GM18868 (cell line): ENCODE measurements at regions not wholly inside any gene's neighbourhood (a gene's known extent, or its start where the extent isn't known, plus 50 kb on each side); places are given as distances from the start of the nearest gene placed in this dataset.

Experiments
- ATAC-seq: cut with Tn5 transposase; IDR thresholded peaks from one replicate; pipeline ENCODE4 v1.9.1; 2021; ENCODE audit warnings: mild to moderate bottlenecking, moderate library complexity; ENCODE audit not compliant: unreplicated experiment

- ATAC-seq, result no peak
Measured at GRCh38 chr7:41475801-41476459, 227.0 kb downstream of the INHBA start.

- no peak for ATAC-seq
Measured at GRCh38 chr7:41472427-41473125, 230.3 kb downstream of the INHBA start.

GRCh38 chr7:41470081-41470480, 232.8 kb downstream of the INHBA start:
- ATAC-seq, result no peak

- no peak for ATAC-seq
Measured at GRCh38 chr7:41467596-41467995, 235.3 kb downstream of the INHBA start.

- ATAC-seq, result no peak
Measured at GRCh38 chr7:41466760-41467384, 236.0 kb downstream of the INHBA start.

GRCh38 chr7:41465571-41465970, 237.3 kb downstream of the INHBA start:
- no peak for ATAC-seq

GRCh38 chr7:41463770-41464470, 239.0 kb downstream of the INHBA start:
- no peak for ATAC-seq

GRCh38 chr7:41459623-41460261, 243.1 kb downstream of the INHBA start:
- ATAC-seq, result no peak

- no peak for ATAC-seq
Measured at GRCh38 chr7:41459183-41459582, 243.7 kb downstream of the INHBA start.

GRCh38 chr7:41457832-41458437, 245.0 kb downstream of the INHBA start:
- no peak for ATAC-seq

- ATAC-seq, result no peak
Measured at GRCh38 chr7:41451826-41452225, 251.1 kb downstream of the INHBA start.

- no peak for ATAC-seq
Measured at GRCh38 chr7:41449694-41450093, 253.2 kb downstream of the INHBA start.

- no peak for ATAC-seq
Measured at GRCh38 chr7:41449286-41449685, 253.6 kb downstream of the INHBA start.

GRCh38 chr7:41448104-41448503, 254.8 kb downstream of the INHBA start:
- no peak for ATAC-seq

- ATAC-seq, result no peak
Measured at GRCh38 chr7:41447450-41448042, 255.3 kb downstream of the INHBA start.

- ATAC-seq, result no peak
Measured at GRCh38 chr7:41446606-41447449, 256.1 kb downstream of the INHBA start.

- ATAC-seq, result no peak
Measured at GRCh38 chr7:41445946-41446345, 256.9 kb downstream of the INHBA start.

GRCh38 chr7:41445432-41445831, 257.5 kb downstream of the INHBA start:
- no peak for ATAC-seq

GRCh38 chr7:41439515-41439879, 263.4 kb downstream of the INHBA start:
- ATAC-seq, result no peak
